Uterus (tissue), 3 donors: ENCODE measurements at regions not wholly inside any gene's neighbourhood (a gene's known extent, or its start where the extent isn't known, plus 50 kb on each side); places are given as distances from the start of the nearest gene placed in this dataset.

Experiments
- DNase-seq, 2 donors: peaks; one replicate each; pipeline ENCODE4 v3.0.0-alpha.2; 2019 to 2020
- H3K27ac ChIP-seq, 2 donors: fragments of 200-600 bp; sonication (generic); 1 replicate in 1 of 2; 2 replicates in 1 of 2; pipeline ENCODE4 v1.5.1; 2016 to 2018
- H3K27me3 ChIP-seq, 2 donors: fragments of 200-600 bp; sonication (generic); one replicate each; pipeline ENCODE4 v1.5.1; 2018 to 2019; ENCODE audit warnings: control low read depth in 1 of 2
- H3K36me3 ChIP-seq, 2 donors: fragments of 200-600 bp; sonication (generic); one replicate each; pipeline ENCODE4 v1.5.1; 2019; ENCODE audit warnings: control low read depth in 1 of 2
- H3K4me1 ChIP-seq, 2 donors: fragments of 200-600 bp; sonication (generic); one replicate each; pipeline ENCODE4 v1.5.1; 2018 to 2019; ENCODE audit warnings: control low read depth in 1 of 2
- H3K4me3 ChIP-seq, 2 donors: fragments of 200-600 bp; sonication (generic); 1 replicate in 1 of 2; 2 replicates in 1 of 2; pipeline ENCODE4 v1.5.1; 2018 to 2019; ENCODE audit warnings: mild to moderate bottlenecking in 1 of 2
- H3K9me3 ChIP-seq, 2 donors: fragments of 200-600 bp; sonication (generic); one replicate each; pipeline ENCODE4 v1.5.1; 2019; ENCODE audit warnings: control low read depth in 1 of 2
- CTCF ChIP-seq, 4 experiments: fragments of 200-600 bp in 2 of 4; fragments of 450-650 bp in 2 of 4; sonication (generic) in 2 of 4; IDR thresholded peaks; one replicate each; pipeline ENCODE4 v1.5.1; 2016 to 2019; ENCODE audit warnings: antibody characterized with exemption in 4 of 4, mild to moderate bottlenecking in 2 of 4, moderate library complexity in 1 of 4
- POLR2A ChIP-seq, 2 donors: fragments of 450-650 bp; IDR thresholded peaks; one replicate each; pipeline ENCODE4 v1.6.1; 2016; ENCODE audit warnings: antibody characterized with exemption in 2 of 2, mild to moderate bottlenecking in 1 of 2, moderate library complexity in 1 of 2
- intact Hi-C: fragments of 100-400 bp; cut with DNase I; formaldehyde crosslinking; loops from one replicate; pipeline ENCODE4 v1.15.1; 2023; ENCODE audit warnings: low total_unique reads
- donor health status: DM: yes; HTN: yes; CAD: no.

- Histone ChIP-seq H3K27me3 (no peaks in the 10 kb centered on the region), H3K4me3 (no peak overlapping the region), H3K4me1 (no peaks in the 10 kb centered on the region), H3K27ac (no peak overlapping the region), H3K9me3 (no peaks in the 10 kb centered on the region), H3K36me3 (no peaks in the 10 kb centered on the region)
- intact Hi-C loops: no loop called here
- TF ChIP-seq POLR2A (IDR thresholded peaks at IDR 0.05): no peak
- no peak for TF ChIP-seq CTCF (IDR thresholded peaks at IDR 0.05)
- no peak for DNase-seq
Observed at GRCh38 chr7:27312820-27313219, 70.2 kb downstream of the EVX1 start.

GRCh38 chr7:27314111-27314510, 71.5 kb downstream of the EVX1 start:
- no peaks in the 10 kb centered on the region for H3K9me3 ChIP-seq
- TF ChIP-seq POLR2A (IDR thresholded peaks at IDR 0.05) (no peak), CTCF (IDR thresholded peaks at IDR 0.05) (no peak)
- H3K27me3 ChIP-seq: no peaks in the 10 kb centered on the region
- no peak overlapping the region for H3K27ac ChIP-seq
- intact Hi-C loops: no loop called here
- no peaks in the 10 kb centered on the region for H3K36me3 ChIP-seq
- H3K4me1 ChIP-seq: no peaks in the 10 kb centered on the region
- no peak for DNase-seq
- H3K4me3 ChIP-seq: no peak overlapping the region

- H3K4me3 ChIP-seq: no peak overlapping the region
- TF ChIP-seq CTCF (IDR thresholded peaks at IDR 0.05) (no peak), POLR2A (IDR thresholded peaks at IDR 0.05) (no peak)
- no peaks in the 10 kb centered on the region for H3K36me3 ChIP-seq
- intact Hi-C loops: no loop called here
- no peak overlapping the region for H3K27ac ChIP-seq
- DNase-seq: no peak
- no peaks in the 10 kb centered on the region for H3K4me1 ChIP-seq
- no peaks in the 10 kb centered on the region for H3K9me3 ChIP-seq
- H3K27me3 ChIP-seq: no peaks in the 10 kb centered on the region
Observed at GRCh38 chr7:27315066-27315465, 72.5 kb downstream of the EVX1 start.

GRCh38 chr7:27316311-27316710, 73.7 kb downstream of the EVX1 start:
- H3K4me3 ChIP-seq: no peak overlapping the region
- no peaks in the 10 kb centered on the region for H3K27me3 ChIP-seq
- no peak overlapping the region for H3K27ac ChIP-seq
- no peaks in the 10 kb centered on the region for H3K9me3 ChIP-seq
- TF ChIP-seq CTCF (IDR thresholded peaks at IDR 0.05) (no peak), POLR2A (IDR thresholded peaks at IDR 0.05) (no peak)
- no peaks in the 10 kb centered on the region for H3K4me1 ChIP-seq
- no peaks in the 10 kb centered on the region for H3K36me3 ChIP-seq
- peak in 1 of 2 donors; percentile 20 for DNase-seq
- intact Hi-C loops: no loop called here

- H3K4me3 ChIP-seq: no peak overlapping the region
- TF ChIP-seq POLR2A (IDR thresholded peaks at IDR 0.05) (no peak), CTCF (IDR thresholded peaks at IDR 0.05) (no peak)
- DNase-seq: no peak
- intact Hi-C loops: no loop called here
- no peaks in the 10 kb centered on the region for H3K4me1 ChIP-seq
- no peaks in the 10 kb centered on the region for H3K36me3 ChIP-seq
- H3K9me3 ChIP-seq: no peaks in the 10 kb centered on the region
- no peaks in the 10 kb centered on the region for H3K27me3 ChIP-seq
- H3K27ac ChIP-seq: no peak overlapping the region
Observed at GRCh38 chr7:27324246-27324645, 81.6 kb downstream of the EVX1 start.
